GM10266 (cell line): ENCODE measurements at regions not wholly inside any gene's neighbourhood (a gene's known extent, or its start where the extent isn't known, plus 50 kb on each side); places are given as distances from the start of the nearest gene placed in this dataset.
"Not testable (repeated sequence)": the region's sequence is repeated elsewhere in the genome, so short reads cannot be mapped to it uniquely, and the experiment has no call there.

Experiments
- DNase-seq: peaks from one replicate; pipeline ENCODE4 v3.0.0; 2012; ENCODE audit errors: extremely low spot score
- TF ChIP-seq, protein P1 (sequence below): IDR thresholded peaks from 2 replicates; pipeline ENCODE4 v1.5.1; 2012; ENCODE audit warnings: mild to moderate bottlenecking, low read depth; ENCODE audit not compliant: control insufficient read depth, insufficient read depth; ENCODE audit errors: missing control alignments

GRCh38 chr5:85646641-85647040 is 971.1 kb upstream of the COX7C start:
- TF ChIP-seq, protein P1, sequence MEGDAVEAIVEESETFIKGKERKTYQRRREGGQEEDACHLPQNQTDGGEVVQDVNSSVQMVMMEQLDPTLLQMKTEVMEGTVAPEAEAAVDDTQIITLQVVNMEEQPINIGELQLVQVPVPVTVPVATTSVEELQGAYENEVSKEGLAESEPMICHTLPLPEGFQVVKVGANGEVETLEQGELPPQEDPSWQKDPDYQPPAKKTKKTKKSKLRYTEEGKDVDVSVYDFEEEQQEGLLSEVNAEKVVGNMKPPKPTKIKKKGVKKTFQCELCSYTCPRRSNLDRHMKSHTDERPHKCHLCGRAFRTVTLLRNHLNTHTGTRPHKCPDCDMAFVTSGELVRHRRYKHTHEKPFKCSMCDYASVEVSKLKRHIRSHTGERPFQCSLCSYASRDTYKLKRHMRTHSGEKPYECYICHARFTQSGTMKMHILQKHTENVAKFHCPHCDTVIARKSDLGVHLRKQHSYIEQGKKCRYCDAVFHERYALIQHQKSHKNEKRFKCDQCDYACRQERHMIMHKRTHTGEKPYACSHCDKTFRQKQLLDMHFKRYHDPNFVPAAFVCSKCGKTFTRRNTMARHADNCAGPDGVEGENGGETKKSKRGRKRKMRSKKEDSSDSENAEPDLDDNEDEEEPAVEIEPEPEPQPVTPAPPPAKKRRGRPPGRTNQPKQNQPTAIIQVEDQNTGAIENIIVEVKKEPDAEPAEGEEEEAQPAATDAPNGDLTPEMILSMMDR = no peak
- DNase-seq = no peak

- no peak for DNase-seq
- TF ChIP-seq, protein P1 = no peak
These were observed 970.2 kb upstream of the COX7C start for GRCh38 chr5:85647349-85648127.

DNA sequence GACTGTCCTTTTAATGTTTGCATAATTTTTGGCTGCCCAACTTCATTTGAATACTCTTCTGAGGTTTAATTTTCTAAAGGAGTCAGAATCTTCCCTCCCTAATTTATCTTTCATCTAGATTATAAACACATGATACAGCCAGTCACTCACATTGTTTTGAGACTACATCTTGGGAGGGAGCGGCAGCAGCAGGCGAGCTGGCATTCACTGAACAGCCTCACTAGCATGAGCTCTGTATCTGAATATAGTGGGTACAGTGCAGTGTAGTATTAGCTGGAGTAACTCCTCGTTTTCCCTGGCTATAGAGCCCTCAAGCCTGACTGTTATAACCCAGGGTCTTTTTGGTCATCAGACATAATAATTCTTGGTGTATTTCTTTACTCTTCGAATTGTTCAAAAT is 969.2 kb upstream of the COX7C start:
- no peak for DNase-seq
- TF ChIP-seq, protein P1 = no peak

- no peak for DNase-seq
- TF ChIP-seq, protein P1 = no peak
These were observed 966.0 kb upstream of the COX7C start for GRCh38 chr5:85651731-85652130.

GRCh38 chr5:85654144-85654543 is 963.6 kb upstream of the COX7C start:
- DNase-seq = not testable (repeated sequence)

DNA sequence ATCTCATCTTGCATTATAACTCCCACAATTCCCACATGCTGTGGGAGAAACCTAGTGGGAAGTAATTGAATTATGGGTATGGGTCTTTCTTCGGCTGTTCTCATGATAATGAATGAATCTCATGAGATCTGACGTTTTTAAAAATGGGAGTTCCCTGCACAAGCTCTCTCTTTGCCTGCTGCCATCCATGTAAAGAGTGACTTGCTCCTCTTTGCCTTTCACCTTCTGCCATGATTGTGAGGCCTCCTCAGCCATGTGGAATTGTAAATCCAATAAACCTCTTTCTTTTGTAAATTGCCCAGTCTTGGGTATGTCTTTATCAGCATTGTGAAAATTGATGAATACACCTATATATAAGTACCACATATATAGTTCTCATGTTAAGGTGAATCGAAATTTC is 961.7 kb upstream of the COX7C start:
- DNase-seq = no peak
- TF ChIP-seq, protein P1 = no peak

GRCh38 chr5:85657328-85657727 is 960.4 kb upstream of the COX7C start:
- DNase-seq = not testable (repeated sequence)

DNA sequence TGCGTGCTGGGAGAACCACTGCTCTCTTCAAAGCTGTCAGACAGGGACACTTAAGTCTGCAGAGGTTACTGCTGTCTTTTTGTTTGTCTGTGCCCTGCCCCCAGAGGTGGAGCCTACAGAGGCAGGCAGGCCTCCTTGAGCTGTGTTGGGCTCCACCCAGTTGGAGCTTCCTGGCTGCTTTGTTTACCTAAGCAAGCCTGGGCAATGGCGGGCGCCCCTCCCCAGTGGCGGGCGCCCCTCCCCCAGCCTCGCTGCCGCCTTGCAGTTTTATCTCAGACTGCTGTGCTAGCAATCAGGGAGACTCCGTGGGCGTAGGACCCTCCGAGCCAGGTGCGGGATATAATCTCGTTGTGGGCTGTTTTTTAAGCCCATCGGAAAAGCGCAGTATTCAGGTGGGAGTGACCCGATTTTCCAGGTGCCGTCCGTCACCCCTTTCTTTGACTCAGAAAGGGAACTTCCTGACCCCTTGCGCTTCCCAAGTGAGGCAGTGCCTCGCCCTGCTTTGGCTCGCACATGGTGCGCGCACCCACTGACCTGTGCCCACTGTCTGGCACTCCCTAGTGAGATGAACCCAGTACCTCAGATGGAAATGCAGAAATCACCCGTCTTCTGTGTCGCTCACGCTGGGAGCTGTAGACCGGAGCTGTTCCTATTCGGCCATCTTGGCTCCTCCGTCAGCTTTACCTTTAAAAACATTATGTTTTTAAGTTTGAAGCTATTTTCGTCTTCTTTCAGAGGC is 954.6 kb upstream of the COX7C start:
- not testable (repeated sequence) for DNase-seq

DNA sequence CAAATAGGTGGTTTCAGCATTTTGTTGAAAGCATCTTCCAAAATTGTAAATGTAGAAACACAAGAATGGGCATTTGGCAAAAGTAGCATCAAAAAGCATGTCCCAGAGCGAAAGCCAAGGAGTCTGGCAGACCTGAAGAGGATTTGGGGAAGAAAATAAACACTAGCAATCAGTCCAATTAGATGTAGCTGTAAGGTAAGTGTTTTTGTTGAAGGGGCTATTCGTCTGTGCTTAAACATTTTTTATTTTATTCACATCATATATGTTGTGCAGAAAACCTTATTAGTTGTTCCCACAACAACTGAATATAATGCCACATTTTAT is 954.1 kb upstream of the COX7C start:
- TF ChIP-seq, protein P1 = no peak
- no peak for DNase-seq
